OCI-LY3 (cell line): ENCODE measurements at regions not wholly inside any gene's neighbourhood (a gene's known extent, or its start where the extent isn't known, plus 50 kb on each side); places are given as distances from the start of the nearest gene placed in this dataset.

ENCODE experiments used
- CTCF ChIP-seq: fragments of 200-600, 300-600 bp; sonication (generic); IDR thresholded peaks from 2 replicates; pipeline ENCODE4 v1.5.1; 2014; ENCODE audit warnings: antibody characterized with exemption, low read length, low read depth
- EZH2phosphoT487 ChIP-seq: fragments of 200-600 bp; shearing (Covaris generic); IDR thresholded peaks from 2 replicates; pipeline ENCODE4 v1.6.1; 2018; ENCODE audit warnings: antibody characterized with exemption, mixed run types, low read depth

- TF ChIP-seq CTCF (no peak), EZH2phosphoT487 (no peak)
These were observed 187.2 kb upstream of the ZNF462 start for GRCh38 chr9:106675780-106676179.
